GM12872 (cell line): ENCODE measurements at regions not wholly inside any gene's neighbourhood (a gene's known extent, or its start where the extent isn't known, plus 50 kb on each side); places are given as distances from the start of the nearest gene placed in this dataset.

Experiments
- CTCF ChIP-seq: IDR thresholded peaks from 3 replicates; pipeline ENCODE4 v1.5.1; 2011; ENCODE audit warnings: low read depth, mild to moderate bottlenecking, low read length, moderate library complexity; ENCODE audit not compliant: insufficient read depth

- no peak for TF ChIP-seq CTCF
Observed at GRCh38 chr5:58265246-58265930, 194.5 kb downstream of the PLK2 start.

GRCh38 chr5:58264276-58264675 lies 195.6 kb downstream of the PLK2 start:
- no peak for TF ChIP-seq CTCF

- no peak for TF ChIP-seq CTCF
Observed at GRCh38 chr5:58263296-58263695, 196.6 kb downstream of the PLK2 start.

- TF ChIP-seq CTCF, result no peak
Observed at GRCh38 chr5:58262226-58262625, 197.7 kb downstream of the PLK2 start.

GRCh38 chr5:58261605-58262004 lies 198.3 kb downstream of the PLK2 start:
- TF ChIP-seq CTCF, result no peak

GRCh38 chr5:58260243-58260642 lies 199.6 kb downstream of the PLK2 start:
- no peak for TF ChIP-seq CTCF

GRCh38 chr5:58259685-58260152 lies 200.2 kb downstream of the PLK2 start:
- no peak for TF ChIP-seq CTCF
